CD4-positive, alpha-beta T cell treated with Interleukin-6 for 4 hours (primary cell): ENCODE measurements at regions not wholly inside any gene's neighbourhood (a gene's known extent, or its start where the extent isn't known, plus 50 kb on each side); places are given as distances from the start of the nearest gene placed in this dataset.
"Not testable (repeated sequence)": the region's sequence is repeated elsewhere in the genome, so short reads cannot be mapped to it uniquely, and the experiment has no call there.

Experiments
- DNase-seq: peaks from one replicate; pipeline ENCODE4 v3.0.0-alpha.2; 2020; ENCODE audit warnings: mixed read lengths

DNA sequence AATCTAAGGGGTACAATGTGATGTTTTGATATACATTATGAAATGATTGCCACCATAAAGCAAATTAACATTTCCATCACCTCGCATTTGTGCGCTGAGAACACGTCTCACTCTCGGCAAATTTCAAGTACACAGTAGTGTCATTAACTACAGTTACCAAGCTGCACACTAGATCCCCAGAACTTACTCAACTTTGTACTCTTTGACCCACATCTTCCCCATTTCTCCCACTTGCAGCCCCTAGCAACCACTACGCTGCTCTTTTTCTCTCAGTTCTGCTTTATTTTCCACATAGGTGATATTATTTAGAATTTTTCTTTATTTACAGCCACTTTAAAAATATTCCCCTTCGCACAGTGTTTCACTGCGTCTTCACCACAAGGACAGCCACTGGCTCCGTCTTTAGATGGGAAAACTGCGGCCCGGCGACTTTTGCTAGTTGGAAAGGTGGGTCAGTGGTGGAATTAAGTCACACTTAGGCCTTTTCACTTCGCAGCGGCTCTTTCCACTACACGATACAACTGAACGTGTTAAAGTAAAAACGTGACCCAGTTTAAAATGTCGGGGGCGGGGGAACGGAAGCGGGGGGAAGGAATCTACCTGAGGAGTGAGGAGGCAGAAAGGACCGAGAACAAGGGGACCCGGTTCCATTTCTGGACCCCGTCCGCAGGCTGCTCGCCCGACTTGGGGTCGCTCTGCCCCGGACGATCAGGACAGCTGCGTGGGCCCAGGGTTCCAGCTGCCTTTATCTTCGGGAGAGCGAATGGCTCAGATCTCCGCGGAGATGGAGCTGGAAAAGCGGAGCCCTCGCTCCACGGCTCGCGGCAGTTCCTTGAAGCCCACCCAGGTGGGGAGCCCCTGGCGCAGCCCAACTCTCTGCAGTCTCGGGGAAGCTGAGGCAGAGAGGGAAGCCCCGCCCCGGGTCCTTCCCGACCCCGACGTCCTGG is 486.1 kb downstream of the UQCRFS1 start:
- DNase-seq = no peak

DNA sequence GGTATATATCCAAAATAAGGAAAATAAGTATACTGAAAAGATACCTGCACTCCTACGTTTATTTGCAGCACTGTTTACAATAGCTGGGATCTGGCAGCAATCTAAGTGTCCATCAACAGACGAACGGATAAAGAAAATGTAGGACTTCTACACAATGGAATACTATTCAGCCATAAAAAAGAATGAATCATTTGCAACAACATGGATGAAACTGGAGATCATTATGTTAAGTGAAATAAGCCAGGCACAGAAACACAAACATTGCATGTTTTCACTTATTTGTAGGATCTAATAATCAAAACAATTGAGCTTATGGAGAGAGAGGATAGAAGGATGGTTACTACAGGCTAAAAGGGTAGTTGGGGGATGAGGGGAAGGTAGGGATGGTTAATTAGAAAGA is 494.0 kb downstream of the UQCRFS1 start:
- no peak for DNase-seq

DNA sequence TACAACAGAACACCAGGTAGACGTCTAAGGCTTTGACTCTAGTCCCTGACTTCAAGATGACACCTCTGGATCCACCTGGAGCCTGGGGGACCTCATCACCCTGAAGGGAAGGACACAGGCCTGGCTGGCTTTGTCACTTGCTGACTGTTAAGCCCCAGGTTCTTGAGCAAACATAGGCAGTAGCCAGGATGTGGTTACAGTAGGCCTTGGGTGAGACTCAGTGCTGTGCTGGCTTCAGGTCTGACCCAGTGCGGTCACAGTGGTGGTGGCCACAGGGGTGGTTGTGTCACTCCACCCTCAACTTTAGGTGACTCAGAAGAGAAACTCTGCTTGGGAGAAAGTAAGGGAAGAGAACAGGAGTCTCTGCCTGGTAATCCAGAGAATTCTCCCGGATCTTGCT is 497.8 kb downstream of the UQCRFS1 start:
- DNase-seq = no peak

DNA sequence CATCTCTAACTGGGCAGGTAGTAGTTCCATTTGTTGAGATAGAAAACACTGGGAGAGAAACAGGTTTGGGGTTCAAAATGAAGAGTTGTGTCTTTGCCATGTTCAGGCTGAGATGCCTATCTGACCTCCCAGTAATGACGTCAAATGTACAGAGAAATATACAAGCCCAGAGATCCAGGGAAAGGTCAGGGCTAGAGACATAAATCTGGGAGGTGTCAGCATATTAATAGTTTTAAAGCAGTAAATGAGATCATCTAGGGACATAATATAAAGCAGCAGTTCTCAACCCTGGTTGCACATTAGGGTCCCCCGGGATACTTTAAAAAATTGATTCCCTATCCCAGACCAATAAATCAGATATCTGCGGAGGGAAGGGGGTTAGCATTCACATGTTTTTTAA is 501.5 kb downstream of the UQCRFS1 start:
- no peak for DNase-seq

DNA sequence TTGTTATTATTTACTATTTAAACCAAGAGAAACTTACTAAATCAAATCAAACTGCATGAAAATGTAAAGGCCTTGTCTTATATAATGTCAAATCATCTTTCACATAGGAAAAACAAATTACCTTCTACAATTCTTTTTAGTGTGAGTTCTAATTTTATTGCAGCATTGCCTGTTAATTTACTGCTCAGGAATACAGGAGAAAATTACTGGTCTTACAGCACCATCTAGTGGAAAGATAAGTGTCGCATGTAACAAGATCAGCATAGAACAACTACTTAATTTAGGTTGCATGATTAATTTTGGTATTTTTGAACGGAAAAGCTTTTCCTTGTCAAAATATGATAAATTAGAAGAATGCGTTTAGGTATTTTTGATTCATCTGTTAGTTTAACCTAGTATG is 502.7 kb downstream of the UQCRFS1 start:
- DNase-seq = no peak

DNA sequence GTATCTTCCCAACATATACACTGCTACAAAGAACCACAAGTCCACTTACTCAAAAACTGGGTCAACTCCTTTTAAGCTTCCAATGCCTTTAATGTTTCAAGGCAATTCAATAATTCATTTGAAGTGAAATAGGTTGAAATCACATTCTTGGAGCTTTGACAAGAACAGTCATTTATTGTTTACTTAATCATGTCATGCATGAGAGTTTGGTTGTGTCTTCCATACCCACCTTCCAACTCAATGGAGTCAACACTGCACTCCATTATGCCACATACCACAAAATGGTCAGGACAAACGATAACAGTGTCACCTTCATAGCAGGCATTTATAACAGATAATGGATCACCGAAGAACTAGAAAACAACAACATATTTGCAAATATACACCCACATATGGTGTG is 506.3 kb downstream of the UQCRFS1 start:
- no peak for DNase-seq

DNA sequence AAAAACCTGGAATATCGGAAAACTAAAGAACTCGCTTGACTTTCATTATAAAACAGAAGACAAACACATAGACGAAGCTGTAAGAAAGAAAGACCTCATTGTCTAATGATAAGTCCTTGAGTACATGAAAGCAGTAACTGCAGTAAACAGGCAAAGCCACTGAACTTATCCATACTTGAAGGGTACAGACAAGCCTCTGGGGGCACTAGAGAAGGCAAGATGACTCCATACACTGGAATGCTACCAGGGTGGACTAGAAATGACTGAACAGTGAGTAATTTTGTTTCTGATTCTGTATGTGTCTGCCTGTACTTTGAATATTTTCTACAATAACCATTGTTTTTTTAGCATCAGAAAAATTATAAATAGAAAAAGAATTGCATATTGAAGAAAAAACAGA is 507.9 kb downstream of the UQCRFS1 start:
- DNase-seq = no peak

DNA sequence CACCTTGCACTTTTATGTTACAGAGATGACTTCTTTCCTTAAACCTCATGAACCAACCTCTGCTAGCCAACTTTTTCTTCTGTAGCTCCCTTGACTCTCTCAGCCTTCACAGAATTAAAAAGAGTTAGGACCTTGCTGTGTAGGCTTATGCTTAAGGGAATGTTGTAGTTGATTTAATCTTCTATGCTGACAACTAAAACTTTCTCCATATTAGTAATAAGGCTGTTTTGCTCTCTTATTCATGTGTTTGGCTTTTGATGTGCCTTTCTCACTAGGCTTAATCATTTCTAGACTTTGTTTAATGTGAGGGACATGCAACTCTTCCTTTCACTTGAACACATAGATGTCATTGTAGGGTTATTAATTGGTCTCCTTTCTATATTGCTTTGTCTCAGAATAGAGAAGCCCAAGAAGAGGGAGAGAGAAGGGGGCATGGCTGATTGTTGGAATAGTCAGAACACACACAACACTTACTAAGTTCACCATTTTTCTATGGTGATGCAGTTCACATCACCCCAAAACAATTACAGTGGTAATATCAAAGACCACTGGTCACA is 509.5 kb downstream of the UQCRFS1 start:
- DNase-seq = no peak

DNA sequence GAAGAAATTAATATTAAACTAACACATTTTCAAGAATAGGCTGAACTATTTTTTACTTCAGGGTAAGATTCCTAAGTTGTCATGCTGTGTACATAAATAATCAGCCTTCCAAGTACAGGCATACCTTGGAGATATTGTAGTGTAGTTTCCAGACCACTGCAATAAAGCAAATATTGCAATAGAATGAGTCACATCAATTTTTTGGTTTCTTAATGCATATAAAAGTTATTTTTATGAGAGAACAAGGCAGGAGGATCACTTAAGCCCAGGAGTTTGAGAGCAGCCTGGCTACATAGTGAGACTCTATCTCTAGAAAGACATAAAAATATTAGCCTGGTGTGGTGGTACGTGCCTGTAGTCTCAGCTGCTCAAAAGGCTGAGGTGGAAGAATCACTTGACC is 511.5 kb downstream of the UQCRFS1 start:
- no peak for DNase-seq

DNA sequence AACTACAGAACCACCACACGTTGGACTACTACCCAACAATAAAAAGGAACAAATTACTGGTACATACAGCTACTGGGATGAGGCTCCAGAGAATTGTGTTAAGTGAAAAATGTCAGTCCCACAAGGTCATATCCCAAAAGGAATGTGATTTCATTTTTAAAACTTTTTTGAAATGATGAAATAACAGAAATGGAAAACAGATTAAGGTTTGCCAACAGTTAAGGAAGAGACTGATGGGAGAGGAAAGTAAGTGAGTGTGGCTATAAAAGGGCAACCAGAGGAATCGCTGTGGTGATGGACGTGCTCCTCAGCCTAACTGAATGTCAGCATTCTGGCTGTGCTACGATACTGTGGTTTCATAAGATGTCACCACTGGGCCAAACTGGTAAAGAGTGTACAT is 512.8 kb downstream of the UQCRFS1 start:
- DNase-seq = no peak

DNA sequence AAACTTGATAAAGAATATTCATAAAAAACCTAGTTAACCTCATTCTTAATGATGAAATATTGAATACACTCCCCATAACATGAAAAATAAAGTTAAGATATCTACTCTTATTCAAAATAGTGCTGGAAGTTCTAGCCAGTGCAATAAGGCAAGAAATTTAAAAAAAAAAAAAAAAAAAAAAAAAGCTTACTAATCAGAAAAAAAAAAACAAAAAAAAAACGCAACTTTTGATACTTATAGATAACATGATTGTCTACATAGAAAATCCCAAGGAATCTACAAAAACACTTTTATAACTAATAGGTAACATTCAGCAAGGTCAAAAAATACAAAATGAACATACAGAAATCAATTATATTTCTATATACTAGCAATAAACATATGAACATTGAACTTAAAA is 515.6 kb downstream of the UQCRFS1 start:
- DNase-seq = no peak

DNA sequence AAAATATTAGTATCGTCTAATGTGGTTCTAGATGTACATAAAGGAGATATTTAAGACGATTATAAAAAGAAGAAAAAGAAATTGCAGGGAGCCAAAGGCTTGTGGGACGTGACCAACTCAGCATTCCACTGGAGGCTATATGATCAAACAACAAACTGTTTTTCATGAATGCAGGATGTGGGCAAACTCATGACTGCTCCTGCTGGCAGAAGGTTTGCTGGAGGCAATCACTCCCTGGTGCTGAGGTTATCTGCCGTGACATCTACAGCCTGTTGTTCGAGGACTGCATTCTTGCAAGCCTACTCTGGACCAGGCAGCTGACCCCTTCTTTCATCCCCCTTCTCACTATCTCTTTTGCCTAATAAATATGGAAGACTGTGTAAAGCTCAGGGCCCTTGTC is 518.1 kb downstream of the UQCRFS1 start:
- no peak for DNase-seq

DNA sequence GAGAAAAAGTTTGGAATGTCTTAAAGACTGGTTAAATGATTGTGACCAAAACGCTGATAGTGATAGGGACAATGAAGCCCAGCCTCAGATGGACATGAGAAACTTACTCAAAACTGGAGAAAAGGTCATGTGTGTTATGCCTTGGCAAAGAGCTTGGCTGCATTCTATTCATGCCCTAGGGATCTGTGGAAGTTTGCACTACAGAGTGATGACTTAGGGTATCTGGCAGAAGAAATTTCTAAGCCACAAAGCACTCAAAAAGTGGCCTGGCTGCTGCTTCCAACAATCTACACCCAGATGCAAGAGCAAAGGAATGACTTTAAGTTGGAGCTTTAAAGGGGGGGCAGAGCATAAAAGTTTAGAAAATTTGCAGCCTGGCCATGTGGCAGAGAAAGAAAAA is 521.3 kb downstream of the UQCRFS1 start:
- DNase-seq = no peak

DNA sequence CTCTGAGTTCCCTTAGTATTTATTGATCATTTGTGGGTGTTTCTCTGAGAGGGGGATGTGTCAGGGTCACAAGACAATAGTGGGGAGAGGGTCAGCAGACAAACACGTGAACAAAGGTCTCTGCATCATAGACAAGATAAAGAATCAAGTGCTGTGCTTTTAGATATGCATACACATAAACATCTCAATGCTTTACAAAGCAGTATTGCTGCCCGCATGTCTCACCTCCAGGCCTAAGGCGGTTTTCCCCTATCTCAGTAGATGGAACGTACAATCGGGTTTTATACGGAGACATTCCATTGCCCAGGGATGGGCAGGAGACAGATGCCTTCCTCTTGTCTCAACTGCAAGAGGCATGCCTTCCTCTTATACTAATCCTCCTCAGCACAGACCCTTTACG is 523.5 kb downstream of the UQCRFS1 start:
- DNase-seq = not testable (repeated sequence)

DNA sequence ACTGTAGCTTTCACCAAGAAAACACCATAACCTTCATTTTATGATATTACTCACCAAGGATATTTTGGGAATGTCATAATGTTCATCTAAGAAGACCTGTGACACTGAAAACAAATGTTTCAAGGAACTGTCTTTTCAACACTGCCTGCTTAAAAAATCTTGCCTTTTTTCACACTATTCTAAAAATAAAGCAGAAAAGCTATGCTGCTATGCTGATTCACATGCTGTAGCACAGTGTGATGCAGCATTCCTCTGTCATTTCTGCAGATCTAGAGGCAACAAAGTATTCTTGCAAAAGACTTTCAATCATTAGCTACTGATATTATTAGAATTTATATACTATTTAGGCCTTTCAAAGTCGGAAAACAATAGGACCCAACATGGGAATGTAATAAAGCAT is 525.7 kb downstream of the UQCRFS1 start:
- DNase-seq = no peak

DNA sequence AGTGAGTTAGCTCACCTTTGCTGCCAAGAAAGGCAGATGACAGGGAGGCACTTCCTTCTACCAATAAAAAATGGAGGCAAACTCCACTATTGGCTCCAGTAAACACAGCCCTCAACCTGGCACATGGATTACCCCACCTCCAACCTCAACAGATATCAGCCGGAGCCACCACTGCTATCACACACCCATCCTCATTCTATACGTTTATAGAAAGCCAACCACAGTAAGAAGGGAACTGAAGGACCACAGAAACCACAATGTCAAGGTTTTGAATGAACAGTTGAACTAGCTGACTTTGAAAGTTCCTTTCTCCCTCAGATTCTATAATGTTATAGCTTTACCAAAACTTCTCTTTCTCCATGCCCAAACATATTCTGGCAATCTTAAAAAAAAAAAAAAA is 526.2 kb downstream of the UQCRFS1 start:
- DNase-seq = no peak

DNA sequence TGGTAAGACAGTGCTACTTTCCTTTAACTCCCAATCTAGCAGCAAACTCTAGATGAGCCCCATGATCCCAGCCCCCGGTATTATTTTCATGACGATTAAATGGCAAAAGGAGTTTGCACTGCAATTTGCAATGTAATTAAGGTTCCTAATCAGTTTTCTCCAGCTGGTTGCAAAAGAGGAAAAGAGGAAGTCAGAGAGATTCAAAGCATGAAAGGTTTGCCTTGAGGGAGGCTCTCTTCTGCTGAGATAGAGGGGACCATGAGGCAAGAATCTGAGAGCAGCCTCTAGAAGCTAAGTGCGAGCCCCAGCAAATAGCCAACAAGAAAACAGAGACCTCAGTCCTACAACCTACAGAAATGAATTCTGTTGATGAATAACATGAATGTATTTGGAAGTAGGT is 527.1 kb downstream of the UQCRFS1 start:
- no peak for DNase-seq

DNA sequence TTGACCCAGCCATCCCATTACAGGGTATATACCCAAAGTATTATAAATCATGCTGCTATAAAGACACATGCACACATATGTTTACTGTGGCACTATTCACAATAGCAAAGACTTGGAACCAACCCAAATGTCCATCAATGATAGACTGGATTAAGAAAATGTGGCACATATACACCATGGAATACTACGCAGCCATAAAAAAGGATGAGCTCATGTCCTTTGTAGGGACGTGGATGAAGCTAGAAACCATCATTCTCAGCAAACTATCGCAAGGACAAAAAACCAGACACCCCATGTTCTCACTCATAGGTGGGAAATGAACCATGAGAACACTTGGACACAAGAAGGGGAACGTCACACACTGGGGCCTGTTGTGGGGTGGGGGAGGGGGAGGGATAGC is 527.9 kb downstream of the UQCRFS1 start:
- not testable (repeated sequence) for DNase-seq

DNA sequence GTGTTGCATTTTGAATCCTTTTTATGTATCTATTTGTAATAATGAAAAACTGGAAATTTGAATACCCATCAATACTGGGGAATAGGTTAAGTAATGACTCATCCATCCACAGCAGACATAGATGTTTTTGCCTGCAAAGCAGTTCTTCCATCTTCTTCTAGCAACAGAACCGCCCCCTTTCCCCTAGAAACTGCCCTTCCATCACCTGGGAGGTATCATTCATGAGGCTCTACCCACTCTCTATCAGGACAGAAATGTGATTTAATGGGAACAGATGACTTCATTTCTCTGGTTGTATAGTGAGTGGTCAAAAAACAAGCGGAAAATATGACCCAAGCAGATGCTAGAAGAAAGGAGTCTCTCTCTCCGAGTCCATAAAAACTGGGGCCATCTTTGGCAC is 532.8 kb downstream of the UQCRFS1 start:
- DNase-seq = no peak

DNA sequence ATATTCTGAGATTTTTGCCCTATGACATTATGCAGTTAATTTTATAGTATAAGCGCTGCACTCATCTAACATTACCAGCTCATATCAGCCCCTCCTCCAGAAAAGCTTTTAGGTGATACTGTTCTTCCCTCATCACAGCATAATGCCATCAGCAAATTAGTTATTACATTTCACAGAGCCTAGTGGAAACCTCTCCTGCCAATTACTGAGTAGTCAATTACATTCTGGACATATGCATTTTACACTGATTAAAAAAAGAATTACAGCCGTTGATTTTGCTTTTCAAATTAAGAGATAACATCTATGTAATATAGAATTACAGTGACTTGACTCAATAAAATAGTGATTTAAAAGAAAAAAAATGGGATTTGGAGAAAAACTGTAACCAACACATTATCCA is 542.1 kb downstream of the UQCRFS1 start:
- DNase-seq = no peak

DNA sequence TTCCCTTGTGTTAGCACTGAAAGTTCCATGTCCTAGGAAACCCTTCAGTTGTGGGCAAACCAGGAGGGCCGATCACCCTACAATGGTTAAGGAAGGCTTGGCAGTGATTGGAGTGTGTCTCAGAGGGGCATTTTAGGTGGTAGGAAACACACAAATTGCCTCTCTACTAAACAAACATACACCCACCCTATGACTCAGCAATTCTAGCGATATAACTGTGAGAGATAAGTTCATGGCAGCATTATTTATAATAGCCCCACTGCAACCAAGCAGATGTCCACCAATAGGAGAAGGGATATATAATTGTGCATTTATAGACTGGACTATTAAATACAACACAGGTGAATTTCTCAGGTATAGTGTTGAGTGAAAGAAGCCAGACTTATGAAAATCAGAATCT is 543.1 kb downstream of the UQCRFS1 start:
- DNase-seq = no peak

DNA sequence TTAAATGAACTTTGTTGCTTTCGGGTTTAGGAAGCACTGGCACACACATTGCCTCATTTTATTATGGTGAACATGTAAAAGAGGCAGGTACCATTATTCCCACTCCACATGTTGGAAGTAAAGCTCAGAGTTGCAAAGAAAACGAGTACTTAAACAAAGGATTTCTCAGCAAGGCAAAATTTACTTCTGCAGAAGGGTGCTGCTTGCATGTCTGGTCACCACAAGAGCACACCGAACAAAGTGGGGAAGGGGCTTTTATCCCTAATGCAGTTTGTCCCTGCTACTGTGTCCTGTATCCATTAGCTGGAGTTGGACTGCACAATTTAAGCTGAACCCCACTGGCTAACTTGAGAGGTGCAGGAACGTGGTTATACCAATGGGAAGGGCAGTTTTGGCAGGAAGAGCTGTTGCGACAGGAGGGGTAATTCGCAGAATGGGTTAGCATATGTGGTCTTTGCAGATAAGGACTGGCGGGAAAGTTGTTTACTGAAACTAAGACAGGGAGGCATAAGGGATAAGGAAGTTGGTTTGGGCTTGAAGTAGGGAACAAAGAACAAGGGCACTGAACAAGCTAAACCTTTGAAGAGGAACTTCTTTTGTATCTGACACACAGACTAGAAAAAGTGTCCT is 545.5 kb downstream of the UQCRFS1 start:
- DNase-seq = no peak

DNA sequence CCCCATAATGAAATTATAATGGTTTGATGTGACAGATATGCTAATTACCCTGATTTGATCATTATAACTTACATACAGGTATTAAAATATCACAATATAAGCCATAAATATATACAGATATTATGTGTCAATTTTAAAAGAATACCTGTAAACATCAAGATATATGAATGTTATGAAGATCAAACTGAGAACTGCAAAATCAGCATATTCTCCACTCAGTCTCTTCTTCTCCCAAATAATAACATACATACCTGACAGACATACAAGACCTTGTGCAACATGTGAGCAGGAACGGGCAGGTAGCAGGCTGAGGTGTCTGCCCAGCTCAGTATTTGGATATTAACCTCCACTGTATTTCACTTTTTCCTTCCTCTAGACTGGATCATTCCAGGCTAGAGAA is 547.2 kb downstream of the UQCRFS1 start:
- no peak for DNase-seq

DNA sequence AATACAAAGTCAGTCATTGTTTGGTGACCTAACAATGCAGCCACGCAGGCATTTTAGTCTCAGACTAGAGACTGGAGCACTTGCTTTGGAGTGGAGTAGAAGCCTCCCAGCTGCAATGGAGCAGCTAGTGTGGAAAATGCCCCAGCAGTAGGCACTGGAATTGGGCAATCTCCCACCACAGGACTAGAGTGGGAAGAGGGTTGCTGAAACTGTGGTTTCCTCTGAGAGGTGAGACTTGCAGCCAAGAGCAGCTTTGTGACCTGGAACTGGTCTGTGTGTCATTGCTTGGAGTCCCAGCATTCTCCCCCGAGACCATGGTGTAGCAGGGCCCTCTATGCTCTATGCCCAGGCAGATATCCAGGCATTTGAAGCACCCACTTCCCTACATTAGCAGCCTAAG is 556.3 kb downstream of the UQCRFS1 start:
- DNase-seq = no peak
